Peyer's patch (tissue), 4 donors: ENCODE measurements at regions not wholly inside any gene's neighbourhood (a gene's known extent, or its start where the extent isn't known, plus 50 kb on each side); places are given as distances from the start of the nearest gene placed in this dataset.

Experiments
- POLR2A ChIP-seq, 2 donors: fragments of 450-650 bp; IDR thresholded peaks; one replicate each; pipeline ENCODE4 v1.5.1; 2017; ENCODE audit warnings: antibody characterized with exemption in 2 of 2, mild to moderate bottlenecking in 2 of 2, moderate library complexity in 2 of 2
- TF ChIP-seq, protein P1 (sequence below), 6 experiments: fragments of 450-650 bp in 4 of 6; fragments of 200-600 bp in 2 of 6; sonication (generic) in 1 of 6; IDR thresholded peaks; one replicate each; pipeline ENCODE4 v1.5.1; 2017 to 2019; ENCODE audit warnings: antibody characterized with exemption in 6 of 6, mild to moderate bottlenecking in 3 of 6, moderate library complexity in 1 of 6

DNA sequence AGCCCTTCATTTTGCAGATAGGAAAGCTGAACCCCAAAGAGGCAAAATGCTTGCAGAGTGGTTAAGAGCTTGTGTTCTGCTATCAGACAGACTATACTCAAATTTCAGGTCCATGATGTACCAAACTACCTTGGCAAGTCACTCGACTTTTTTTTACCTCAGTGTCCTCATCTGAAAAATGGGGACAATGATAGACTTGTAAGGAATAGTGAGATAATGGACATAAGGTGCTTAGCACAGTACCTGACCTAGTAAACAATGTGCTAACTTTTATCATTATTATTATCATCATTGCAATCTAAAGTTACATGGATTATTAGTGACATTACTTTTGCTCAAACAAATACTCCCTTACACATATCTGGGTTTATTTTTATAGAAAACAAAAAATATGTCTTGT is 79.4 kb upstream of the ARID5B start:
- no peak for TF ChIP-seq POLR2A (IDR thresholded peaks at IDR 0.05)
- TF ChIP-seq, protein P1, sequence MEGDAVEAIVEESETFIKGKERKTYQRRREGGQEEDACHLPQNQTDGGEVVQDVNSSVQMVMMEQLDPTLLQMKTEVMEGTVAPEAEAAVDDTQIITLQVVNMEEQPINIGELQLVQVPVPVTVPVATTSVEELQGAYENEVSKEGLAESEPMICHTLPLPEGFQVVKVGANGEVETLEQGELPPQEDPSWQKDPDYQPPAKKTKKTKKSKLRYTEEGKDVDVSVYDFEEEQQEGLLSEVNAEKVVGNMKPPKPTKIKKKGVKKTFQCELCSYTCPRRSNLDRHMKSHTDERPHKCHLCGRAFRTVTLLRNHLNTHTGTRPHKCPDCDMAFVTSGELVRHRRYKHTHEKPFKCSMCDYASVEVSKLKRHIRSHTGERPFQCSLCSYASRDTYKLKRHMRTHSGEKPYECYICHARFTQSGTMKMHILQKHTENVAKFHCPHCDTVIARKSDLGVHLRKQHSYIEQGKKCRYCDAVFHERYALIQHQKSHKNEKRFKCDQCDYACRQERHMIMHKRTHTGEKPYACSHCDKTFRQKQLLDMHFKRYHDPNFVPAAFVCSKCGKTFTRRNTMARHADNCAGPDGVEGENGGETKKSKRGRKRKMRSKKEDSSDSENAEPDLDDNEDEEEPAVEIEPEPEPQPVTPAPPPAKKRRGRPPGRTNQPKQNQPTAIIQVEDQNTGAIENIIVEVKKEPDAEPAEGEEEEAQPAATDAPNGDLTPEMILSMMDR (IDR thresholded peaks at IDR 0.05): no peak
